ENCODE measurements at regions not wholly inside any gene's neighbourhood (a gene's known extent, or its start where the extent isn't known, plus 50 kb on each side); places are given as distances from the start of the nearest gene placed in this dataset.
A peak's percentile ranks its signal among the peaks of the same experiment; 100 is the strongest.
"Not testable (repeated sequence)": the region's sequence is repeated elsewhere in the genome, so short reads cannot be mapped to it uniquely, and the experiment has no call there.

DNA sequence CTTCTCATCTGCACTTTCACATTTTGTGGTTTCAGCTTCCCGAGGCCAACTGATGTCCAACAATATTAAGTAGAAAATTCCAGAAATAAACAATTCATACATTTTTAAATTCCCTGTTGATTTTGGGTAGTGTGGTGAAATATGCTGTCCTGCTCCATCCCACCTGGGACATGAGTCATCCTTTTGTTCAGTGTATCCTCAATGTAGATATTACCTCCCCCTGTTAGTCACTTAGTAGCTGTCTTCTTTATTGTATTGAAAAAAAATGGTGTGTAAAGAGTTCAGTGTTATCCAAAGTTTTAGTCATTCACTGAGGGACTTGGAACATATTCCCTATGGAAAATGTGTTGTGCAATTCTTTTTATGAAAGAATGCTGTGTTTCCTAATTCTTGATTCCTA lies 348.1 kb downstream of the SOCS6 start:
- DNase-seq: no peak

DNA sequence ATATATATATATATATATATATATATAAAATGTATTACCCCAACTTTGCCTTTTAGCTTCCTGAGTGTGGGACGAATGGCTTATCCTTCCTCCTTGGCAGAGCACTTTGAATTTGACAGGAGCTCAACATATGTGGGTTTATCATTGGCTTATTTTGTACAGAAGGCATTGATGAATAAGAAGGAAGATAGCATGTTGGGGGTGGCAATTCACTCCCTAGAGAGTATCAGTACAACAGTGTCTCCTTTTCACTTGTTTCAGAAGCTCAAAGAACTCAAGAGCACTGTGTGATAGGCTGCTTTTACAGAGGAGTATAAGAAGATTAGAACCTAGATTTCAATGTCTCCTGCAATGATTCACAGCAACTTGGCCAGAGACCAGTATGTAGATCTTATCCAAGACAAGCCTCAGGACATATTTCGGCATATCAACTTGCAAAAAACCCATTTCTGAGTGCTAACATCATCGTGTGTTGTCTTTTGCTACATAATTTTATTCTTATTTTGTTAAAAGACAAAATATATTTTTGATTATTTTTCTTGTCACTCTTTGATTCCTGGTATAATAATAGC lies 345.8 kb downstream of the SOCS6 start:
- peak; percentile 38 for DNase-seq

GRCh38 chr18:70627182-70627802 lies 338.4 kb downstream of the SOCS6 start:
- peak; percentile 75 for DNase-seq

DNA sequence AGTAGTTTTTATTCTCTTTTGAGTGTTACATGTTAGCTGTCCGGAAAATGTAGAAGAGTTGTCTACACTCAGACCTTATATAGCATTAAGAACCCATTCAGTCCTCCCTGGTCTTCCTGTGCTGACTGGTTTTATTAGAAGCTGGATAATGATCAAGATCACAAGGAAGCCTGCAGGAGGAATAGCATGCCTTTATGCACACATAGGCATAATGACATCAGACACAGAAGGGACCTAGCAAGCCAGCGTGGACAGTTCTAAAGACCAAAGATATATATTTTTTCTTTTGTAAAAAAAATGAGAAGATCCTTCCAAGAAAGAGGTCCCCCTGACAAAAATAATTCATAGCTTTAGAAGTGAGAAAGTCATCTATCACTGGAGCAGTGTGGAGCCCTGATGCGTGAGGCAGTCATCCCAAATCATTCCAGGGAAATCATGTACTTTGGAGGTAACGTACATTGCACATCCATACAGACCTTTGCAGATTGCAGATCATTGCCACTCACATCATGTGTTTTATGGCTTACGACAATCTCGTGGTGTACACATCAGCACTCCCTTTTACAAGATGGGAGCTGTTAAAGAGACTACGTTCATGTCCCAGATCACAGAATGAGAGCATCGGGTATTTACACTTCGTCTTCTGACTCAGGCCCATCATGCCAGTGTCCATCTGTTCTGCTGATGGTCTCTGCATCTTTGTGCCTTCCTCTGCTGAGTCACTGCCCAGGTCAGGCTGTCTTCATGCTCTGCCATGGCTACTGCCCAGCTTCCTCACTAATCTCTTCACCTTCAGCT lies 334.0 kb downstream of the SOCS6 start:
- DNase-seq: peak; percentile 29

DNA sequence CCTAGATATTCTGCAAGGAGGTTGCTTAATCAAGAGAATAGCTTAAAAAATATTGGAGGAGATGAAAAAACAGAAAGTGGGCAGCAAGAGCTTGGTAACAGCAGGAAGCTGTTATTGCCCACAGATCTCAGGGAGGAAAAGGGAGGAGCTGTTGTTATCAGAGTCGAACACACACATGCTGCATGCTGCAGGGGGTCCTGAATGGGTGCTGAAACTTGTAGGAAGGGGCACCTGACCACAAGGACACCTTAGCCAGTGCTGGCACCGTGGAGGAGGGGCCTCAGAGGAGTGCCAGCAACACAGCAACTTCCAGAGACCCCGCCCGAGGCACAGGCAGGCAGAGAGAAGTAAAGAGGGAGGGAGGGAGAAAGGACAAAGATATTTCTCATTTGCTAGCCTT lies 332.9 kb downstream of the SOCS6 start:
- peak; percentile 98 for DNase-seq

DNA sequence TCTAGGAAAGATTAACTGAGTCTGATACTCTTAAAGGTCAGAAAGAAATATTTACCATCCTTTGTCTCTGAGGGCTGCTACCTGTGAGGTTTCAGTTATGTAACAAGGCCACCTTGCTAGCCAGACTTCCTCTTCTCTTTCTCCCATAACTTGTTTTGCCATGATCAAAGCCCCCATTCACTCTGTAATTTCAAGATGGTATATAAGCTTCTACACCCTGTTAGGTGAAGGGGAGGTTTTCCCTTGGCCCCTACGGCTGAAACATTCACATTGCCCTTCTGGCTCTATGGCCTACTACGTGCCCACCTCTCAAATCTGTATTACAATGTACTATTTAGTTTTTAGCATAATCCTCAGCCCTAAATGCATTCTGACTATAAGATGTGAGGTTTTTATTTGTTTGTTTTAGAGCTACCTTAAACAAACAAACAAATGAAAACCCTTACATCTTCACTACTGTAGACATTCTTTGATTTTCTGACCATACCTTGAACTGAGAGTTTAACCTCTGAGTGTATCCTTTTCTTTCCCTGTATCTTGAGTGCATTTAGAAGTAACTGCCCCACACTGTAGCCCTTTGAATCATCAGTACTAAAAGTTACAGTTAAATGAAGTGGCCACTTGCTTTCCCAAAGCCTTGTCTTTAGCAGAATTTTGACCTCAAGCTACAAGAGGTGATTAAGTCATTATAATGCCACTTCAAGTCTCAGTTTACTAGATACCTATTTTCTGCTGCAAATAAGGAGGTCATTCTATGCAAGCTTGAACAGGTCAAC lies 332.2 kb downstream of the SOCS6 start:
- DNase-seq: peak; percentile 20

GRCh38 chr18:70617020-70617763 lies 328.3 kb downstream of the SOCS6 start:
- DNase-seq: no peak

GRCh38 chr18:70600225-70600925 lies 311.5 kb downstream of the SOCS6 start:
- no peak for DNase-seq

DNA sequence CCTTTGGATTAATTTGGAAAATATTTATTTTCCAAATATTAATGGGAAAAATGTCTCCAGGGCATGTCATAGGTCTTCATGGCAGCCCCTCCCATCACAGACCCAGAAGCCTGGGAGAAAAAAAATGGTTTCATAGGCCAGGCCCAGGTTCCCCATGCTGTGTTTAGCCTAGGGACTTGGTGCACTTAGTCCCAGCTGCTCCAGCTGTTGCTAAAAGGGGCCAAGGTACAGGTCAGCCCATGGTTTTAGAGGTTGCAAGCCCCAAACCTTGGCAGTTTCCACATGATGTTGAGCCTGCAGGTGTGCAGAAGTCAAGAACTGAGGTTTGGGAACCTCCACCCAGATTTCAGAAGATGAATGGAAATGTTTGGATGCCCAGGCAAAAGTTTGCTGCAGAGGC lies 309.6 kb downstream of the SOCS6 start:
- no peak for DNase-seq

DNA sequence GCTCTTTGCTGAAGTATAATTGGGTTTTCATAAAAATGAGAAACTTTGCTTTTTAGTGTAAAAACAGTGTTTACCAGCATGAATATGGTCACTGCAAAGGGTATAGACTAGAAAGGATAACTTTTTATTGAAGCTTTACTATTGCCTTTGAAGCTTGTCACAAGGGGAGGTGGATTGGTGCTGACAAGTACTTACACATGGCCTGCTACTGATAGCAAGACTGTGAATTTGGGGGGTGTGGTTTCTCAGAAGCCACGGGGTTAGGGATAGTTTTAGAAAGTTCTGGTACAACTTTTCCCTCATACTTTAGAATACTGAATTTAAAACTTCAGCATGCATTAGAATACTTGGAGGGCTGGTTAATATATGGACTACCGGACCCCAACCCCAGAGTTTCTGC lies 294.1 kb downstream of the SOCS6 start:
- peak; percentile 81 for DNase-seq

GRCh38 chr18:70578480-70578879 lies 289.6 kb downstream of the SOCS6 start:
- DNase-seq: peak; percentile 29

- no peak for DNase-seq
These were observed 288.2 kb downstream of the SOCS6 start for GRCh38 chr18:70577023-70577420.

DNA sequence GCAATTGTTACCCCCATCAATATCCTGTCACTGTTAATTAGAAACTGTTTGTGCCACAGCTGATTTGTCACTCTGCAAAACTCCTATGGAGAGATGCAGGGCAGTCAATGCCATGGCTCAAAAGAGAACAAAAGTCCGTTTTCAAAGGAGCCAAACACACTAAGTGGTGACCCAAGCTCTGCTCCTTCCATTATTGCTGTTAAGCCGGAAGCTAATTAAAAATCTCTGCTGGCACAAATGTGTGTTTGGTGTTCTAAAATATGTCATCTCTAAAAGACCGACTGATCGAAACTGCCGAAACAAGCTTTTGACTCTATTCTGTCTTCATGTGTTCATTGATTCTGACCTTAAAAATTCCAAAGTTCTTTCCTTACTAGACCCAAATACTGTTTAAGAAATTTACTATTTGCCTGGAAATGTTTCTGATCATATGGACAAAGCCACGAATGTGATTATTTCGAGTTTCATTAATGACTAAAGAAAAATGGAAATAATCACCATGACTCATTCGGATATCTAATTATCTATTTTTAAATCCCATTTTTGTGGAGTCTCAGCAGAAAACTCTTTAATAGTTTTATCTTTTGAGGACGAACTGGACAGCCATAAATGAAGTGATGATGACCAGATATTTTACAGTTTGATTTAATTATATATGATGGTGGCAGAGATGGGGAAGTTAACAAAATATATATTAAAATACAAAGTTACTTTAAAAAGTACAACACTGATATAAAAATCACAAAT lies 287.6 kb downstream of the SOCS6 start:
- DNase-seq: no peak

DNA sequence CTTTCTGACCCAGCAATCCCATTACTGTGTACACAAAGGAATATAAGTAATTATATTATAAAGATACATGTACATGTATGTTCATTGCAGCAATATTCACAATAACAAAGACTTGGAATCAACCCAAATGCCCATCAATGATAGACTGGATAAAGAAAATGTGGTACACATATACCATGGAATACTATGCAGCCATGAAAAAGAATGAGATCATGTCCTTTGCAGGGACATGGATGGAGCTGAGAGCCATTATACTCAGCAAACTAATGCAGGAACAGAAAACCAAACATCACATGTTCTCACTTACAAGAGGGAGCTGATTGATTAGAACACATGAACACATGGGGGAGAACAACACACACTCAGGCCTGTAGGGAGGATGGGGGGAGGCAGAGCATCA lies 286.1 kb downstream of the SOCS6 start:
- not testable (repeated sequence) for DNase-seq

DNA sequence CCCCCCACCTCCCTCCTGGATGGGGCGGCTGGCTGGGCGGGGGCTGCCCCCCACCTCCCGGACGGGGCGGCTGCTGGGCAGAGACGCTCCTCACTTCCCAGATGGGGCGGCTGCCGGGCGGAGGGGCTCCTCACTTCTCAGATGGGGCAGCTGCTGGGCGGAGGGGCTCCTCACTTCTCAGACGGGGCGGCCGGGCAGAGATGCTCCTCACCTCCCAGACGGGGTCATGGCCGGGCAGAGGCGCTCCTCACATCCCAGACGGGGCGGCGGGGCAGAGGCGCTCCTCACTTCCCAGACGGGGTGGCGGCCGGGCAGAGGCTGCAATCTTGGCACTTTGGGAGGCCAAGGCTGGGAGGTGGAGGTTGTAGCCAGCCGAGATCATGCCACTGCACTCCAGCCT lies 280.8 kb downstream of the SOCS6 start:
- not testable (repeated sequence) for DNase-seq

DNA sequence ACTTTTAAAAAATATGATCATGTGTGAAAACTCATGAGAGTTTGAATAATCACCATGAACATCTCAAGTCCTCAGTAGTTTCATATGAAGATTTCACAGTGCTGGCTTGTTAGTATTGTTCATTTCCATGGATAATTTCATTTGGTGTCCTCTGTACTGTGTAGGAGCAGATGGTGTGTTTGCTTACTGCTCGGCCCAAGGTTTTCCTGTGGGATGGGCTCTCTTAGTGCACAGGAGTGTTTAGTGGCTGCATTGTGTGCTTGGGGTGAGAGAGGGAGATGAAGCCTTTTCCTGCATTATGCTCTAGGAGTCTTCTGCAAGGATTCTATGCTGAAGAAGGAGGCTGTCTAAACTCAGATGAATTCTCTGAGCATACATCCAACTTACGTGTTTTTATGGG lies 270.6 kb downstream of the SOCS6 start:
- DNase-seq: no peak

- DNase-seq: no peak
These were observed 269.5 kb downstream of the SOCS6 start for GRCh38 chr18:70558371-70558770.

DNA sequence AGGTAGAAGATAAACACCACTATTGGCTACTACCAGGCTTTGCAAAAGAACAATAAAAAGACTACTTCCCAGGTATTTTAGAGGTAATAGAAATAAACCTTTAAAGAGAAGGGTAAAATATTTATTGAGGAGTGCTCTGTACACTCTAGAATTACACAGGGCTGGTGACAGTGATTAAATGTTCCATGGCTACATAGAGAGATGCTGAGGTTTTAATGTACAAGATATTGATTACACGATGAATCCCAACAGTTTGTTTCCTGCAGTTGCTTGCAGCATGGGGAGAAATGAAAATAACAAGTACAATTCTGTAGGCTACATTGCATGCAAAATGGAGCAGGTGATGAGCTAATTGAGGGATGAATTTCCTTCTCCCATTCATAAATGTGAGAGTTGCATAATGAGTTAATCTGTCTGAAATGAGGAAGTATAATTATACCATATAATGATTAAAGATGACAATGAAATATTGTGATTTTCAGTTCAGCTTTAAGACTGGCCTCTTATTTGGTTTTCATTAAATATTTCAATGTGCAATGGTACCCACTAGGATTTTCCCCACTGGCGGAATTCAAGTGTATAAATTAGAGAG lies 266.1 kb downstream of the SOCS6 start:
- peak; percentile 28 for DNase-seq

GRCh38 chr18:70553936-70554260 lies 265.1 kb downstream of the SOCS6 start:
- no peak for DNase-seq

GRCh38 chr18:70553245-70553935 lies 264.5 kb downstream of the SOCS6 start:
- DNase-seq: no peak

Data from hematopoietic multipotent progenitor cell treated with erythropoietin and hydrocortisone succinate and interleukin-3 and kit ligand, for 4 days (in vitro differentiated cells).